DND-41 (cell line): ENCODE measurements at regions not wholly inside any gene's neighbourhood (a gene's known extent, or its start where the extent isn't known, plus 50 kb on each side); places are given as distances from the start of the nearest gene placed in this dataset.

Experiments used
- ATAC-seq: fragments of 200-7000 bp; cut with Tn5 transposase; 3 replicates; pipeline ENCODE4 v1.9.1; 2021; ENCODE audit warnings: low read depth; ENCODE audit not compliant: insufficient read depth
- DNase-seq: peaks from one replicate; pipeline ENCODE4 v3.0.0-alpha.2; 2020
- H2AFZ ChIP-seq: 2 replicates; pipeline ENCODE4 v1.6.0; 2012; ENCODE audit warnings: low read depth, low read length
- H3K27ac ChIP-seq: 2 replicates; pipeline ENCODE4 v1.5.1; 2012; ENCODE audit warnings: low read length, inconsistent platforms
- H3K27me3 ChIP-seq: fragments of 200-600 bp; sonication (generic); 2 replicates; pipeline ENCODE4 v1.6.0; 2012; ENCODE audit warnings: low read length, mild to moderate bottlenecking, inconsistent platforms; ENCODE audit not compliant: insufficient read depth, poor library complexity
- H3K36me3 ChIP-seq: 2 replicates; pipeline ENCODE4 v1.5.1; 2012; ENCODE audit warnings: low read length, inconsistent platforms; ENCODE audit not compliant: insufficient read depth
- H3K4me1 ChIP-seq: 2 replicates; pipeline ENCODE4 v1.5.1; 2012; ENCODE audit warnings: mild to moderate bottlenecking, low read length; ENCODE audit not compliant: insufficient read depth
- H3K4me2 ChIP-seq: 2 replicates; pipeline ENCODE4 v1.6.0; 2012; ENCODE audit warnings: mild to moderate bottlenecking, moderate library complexity, low read length, inconsistent platforms; ENCODE audit not compliant: insufficient read depth
- H3K4me3 ChIP-seq, 2 experiments: fragments of 200-600 bp in 1 of 2; shearing (Covaris generic) in 1 of 2; 2 replicates each; pipeline ENCODE4 v1.5.1; 2012 to 2016; ENCODE audit warnings: inconsistent platforms in 2 of 2, low read length in 2 of 2, mild to moderate bottlenecking in 2 of 2, low read depth in 1 of 2, moderate library complexity in 1 of 2
- H3K79me2 ChIP-seq: 2 replicates; pipeline ENCODE4 v1.6.0; 2012; ENCODE audit warnings: low read length, inconsistent platforms; ENCODE audit not compliant: insufficient read depth
- H3K9ac ChIP-seq: 2 replicates; pipeline ENCODE4 v1.6.0; 2012; ENCODE audit warnings: low read depth, mild to moderate bottlenecking, inconsistent platforms, low read length, moderate library complexity
- H3K9me3 ChIP-seq: 2 replicates; pipeline ENCODE4 v1.5.1; 2012; ENCODE audit warnings: low read length, moderate library complexity, mild to moderate bottlenecking, inconsistent platforms; ENCODE audit not compliant: insufficient read depth, severe bottlenecking
- H4K20me1 ChIP-seq: 2 replicates; pipeline ENCODE4 v1.6.0; 2012; ENCODE audit warnings: low read length; ENCODE audit not compliant: insufficient read depth
- CTCF ChIP-seq: IDR thresholded peaks from 2 replicates; pipeline ENCODE4 v1.5.1; 2012; ENCODE audit warnings: borderline replicate concordance, low read length, moderate library complexity, mild to moderate bottlenecking; ENCODE audit not compliant: poor library complexity, severe bottlenecking; ENCODE audit errors: extremely low read depth
- EZH2 ChIP-seq: IDR thresholded peaks from 3 replicates; pipeline ENCODE4 v1.6.1; 2012; ENCODE audit warnings: borderline replicate concordance, low read depth, mild to moderate bottlenecking, moderate library complexity, low read length, inconsistent platforms; ENCODE audit not compliant: severe bottlenecking

GRCh38 chr14:34319140-34319539 is 142.9 kb downstream of the SPTSSA start:
- ATAC-seq (no peak), DNase-seq (no peak)
- no peaks in the 10 kb centered on the region for H3K36me3 ChIP-seq
- no peak overlapping the region for H3K4me3 ChIP-seq
- no peaks in the 10 kb centered on the region for H3K9me3 ChIP-seq
- H3K9ac ChIP-seq: no peak overlapping the region
- H2AFZ ChIP-seq: no peak overlapping the region
- no peaks in the 10 kb centered on the region for H3K79me2 ChIP-seq
- no peaks in the 10 kb centered on the region for H3K4me1 ChIP-seq
- H4K20me1 ChIP-seq: no peaks in the 10 kb centered on the region; the same call in 1 of the 2 replicates
- peaks cover 7% of the 10 kb centered on the region for H3K27me3 ChIP-seq
- H3K27ac ChIP-seq: no peak overlapping the region
- no peak for TF ChIP-seq CTCF
- TF ChIP-seq EZH2: no peak
- H3K4me2 ChIP-seq: no peak overlapping the region

DNA sequence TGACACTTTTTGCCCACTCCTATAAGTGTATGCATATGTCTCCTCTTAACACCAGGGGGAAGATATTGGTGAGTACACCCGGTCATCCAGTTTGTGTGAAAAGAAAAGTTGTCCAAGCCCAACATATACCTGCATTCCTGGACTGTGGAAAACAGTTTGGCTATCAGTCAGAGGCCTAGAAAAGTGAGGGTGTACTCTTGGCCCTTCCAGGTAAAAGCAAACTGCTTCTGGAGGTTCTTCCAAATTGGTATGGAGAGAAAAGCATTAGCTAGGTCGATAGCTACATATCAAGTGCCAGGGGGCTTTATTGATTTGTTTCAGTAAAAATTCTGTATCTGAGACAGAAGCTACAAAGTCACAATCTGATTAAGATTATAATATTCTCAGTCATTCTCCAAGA is 144.0 kb downstream of the SPTSSA start:
- H2AFZ ChIP-seq: no peak overlapping the region
- no peak for ATAC-seq

GRCh38 chr14:34310724-34311123 is 151.3 kb downstream of the SPTSSA start:
- Histone ChIP-seq H3K27me3 (peaks cover 20% of the 10 kb centered on the region), H3K27ac (no peak overlapping the region), H2AFZ (no peak overlapping the region), H3K36me3 (no peaks in the 10 kb centered on the region), H3K4me1 (no peaks in the 10 kb centered on the region), H3K9me3 (no peaks in the 10 kb centered on the region), H3K9ac (no peak overlapping the region), H3K4me2 (no peak overlapping the region), H3K4me3 (no peak overlapping the region), H3K79me2 (no peaks in the 10 kb centered on the region), H4K20me1 (no peaks in the 10 kb centered on the region)
- no peak for TF ChIP-seq CTCF
- no peak for TF ChIP-seq EZH2
- ATAC-seq (no peak), DNase-seq (no peak)

More for the DNA sequence above, 144.0 kb downstream of the SPTSSA start:
- TF ChIP-seq EZH2 (no peak), CTCF (no peak)
- Histone ChIP-seq H3K27me3 (peaks cover 10% of the 10 kb centered on the region), H4K20me1 (no peaks in the 10 kb centered on the region), H3K79me2 (no peaks in the 10 kb centered on the region), H3K4me1 (no peaks in the 10 kb centered on the region), H3K9ac (no peak overlapping the region), H3K4me2 (no peak overlapping the region), H3K9me3 (no peaks in the 10 kb centered on the region), H3K4me3 (no peak overlapping the region), H3K36me3 (no peaks in the 10 kb centered on the region), H3K27ac (no peak overlapping the region)
- DNase-seq: no peak

DNA sequence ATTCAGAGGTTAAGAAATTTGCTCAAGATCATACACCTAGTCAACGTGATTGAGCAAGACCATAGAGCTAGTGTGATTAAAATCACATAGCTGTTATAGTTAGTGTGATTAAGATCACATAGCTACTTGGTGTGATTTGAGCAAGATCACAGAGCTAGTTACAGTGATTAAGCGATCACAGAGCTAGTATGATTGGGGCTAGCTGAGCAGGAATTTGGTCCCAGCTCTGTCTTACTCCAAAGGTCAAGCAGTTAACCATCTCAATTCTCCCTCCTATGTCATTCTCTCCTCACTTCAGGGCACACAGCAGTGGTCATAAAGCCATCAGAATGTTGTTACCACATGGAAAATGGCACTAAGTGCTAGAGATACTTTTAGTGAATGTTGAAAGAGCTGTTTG is 158.2 kb downstream of the SPTSSA start:
- Histone ChIP-seq H3K4me2 (no peak overlapping the region), H3K27me3 (peaks cover 7% of the 10 kb centered on the region), H3K4me3 (no peak overlapping the region), H2AFZ (no peak overlapping the region), H3K9ac (no peak overlapping the region), H3K4me1 (no peaks in the 10 kb centered on the region), H3K36me3 (no peaks in the 10 kb centered on the region), H3K79me2 (no peaks in the 10 kb centered on the region), H4K20me1 (no peaks in the 10 kb centered on the region), H3K9me3 (no peaks in the 10 kb centered on the region), H3K27ac (no peak overlapping the region)
- TF ChIP-seq EZH2 (no peak), CTCF (no peak)
- DNase-seq: no peak
- no peak for ATAC-seq
